NCI-H510A (cell line): ENCODE measurements at regions not wholly inside any gene's neighbourhood (a gene's known extent, or its start where the extent isn't known, plus 50 kb on each side); places are given as distances from the start of the nearest gene placed in this dataset.
"Not testable (repeated sequence)": the region's sequence is repeated elsewhere in the genome, so short reads cannot be mapped to it uniquely, and the experiment has no call there.

Experiments
- DNase-seq: peaks from one replicate; lab custom pipeline; 2025; lab: John Stamatoyannopoulos, UW

DNA sequence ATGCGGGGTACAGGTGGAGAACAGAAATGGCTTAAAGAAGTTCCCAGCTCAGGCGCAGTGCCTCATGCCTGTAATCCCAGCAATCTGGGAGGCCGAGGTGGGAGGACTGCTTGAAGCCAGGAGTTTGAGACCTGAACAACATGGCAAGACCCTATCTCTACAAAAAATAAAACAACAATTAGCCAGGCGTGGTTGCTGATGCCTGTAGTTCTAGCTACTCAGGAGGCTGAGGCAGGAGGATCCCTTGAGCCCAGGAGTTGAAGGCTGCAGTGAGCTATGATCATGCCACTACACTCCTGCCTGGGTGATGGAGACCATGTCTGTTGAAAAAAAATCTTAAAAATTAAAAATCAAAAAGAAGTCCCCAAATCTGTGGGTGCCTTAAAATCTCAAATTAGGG, 228.3 kb upstream of the WSB1 start:
- no peak for DNase-seq

DNA sequence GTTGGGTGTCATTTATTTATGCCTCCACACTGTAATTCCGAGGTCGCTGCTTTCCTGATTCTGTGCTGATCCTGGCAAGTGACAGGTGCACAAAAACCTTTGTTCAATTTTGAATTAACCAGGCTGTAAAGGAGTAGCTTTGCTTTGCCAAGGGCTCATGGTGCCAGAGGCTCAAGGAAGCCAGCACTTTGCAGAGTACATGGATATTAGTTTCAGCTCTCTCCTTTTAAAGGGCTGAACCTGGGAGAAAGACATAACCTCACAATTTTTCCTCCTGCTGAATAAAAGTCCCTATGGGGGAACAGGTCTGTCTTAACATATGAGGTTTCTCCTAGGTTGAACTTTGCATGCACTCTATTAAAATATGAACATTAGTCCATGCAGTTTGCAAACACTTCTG, 227.6 kb upstream of the WSB1 start:
- DNase-seq = no peak

DNA sequence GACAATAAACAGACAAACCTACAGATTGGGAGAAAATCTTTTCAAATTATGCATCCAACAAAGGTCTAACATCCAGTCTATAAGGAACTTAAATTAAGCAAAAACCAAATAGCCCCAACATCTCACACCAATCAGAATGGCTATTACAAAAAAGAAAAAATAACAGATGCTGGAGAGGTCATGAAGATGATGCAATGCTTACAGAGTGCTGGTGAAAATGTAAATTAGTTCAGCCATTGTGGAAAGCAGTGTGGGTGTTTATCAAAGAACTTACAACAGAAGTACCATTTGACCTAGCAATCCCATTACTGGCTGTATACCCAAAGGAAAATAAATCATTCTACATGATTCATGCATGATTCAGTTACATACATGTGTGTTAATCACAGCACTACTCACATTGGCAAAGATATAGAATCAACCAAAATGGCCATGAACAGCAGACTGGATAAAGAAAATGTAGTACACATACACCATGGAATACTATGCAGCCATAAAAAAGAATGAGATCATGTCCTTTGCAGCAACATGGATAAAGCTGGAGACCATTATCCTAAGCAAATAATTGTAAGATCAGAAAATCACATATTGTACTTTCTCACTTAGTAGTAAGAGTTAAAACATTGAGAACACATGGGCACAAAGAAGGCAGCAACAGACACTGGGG, 223.9 kb upstream of the WSB1 start:
- no peak for DNase-seq

DNA sequence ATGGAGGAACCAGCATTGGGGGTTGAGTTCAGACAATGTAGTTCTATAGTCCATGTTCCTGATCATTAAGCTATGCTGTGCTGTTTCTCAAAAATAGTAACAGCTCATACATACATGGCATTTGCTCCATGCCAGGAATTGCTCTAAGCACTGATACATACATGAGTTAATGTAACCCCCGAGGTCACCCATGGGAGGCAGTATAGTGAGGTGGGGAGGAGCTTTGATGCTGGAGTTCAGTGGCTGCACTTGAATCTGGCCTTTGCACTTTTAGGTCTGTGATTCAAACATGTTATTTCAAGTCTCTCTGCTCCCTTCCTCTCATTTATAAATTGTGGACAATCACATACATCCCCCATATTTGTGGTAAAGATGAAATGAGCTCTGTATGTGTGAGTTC, 223.1 kb upstream of the WSB1 start:
- no peak for DNase-seq

DNA sequence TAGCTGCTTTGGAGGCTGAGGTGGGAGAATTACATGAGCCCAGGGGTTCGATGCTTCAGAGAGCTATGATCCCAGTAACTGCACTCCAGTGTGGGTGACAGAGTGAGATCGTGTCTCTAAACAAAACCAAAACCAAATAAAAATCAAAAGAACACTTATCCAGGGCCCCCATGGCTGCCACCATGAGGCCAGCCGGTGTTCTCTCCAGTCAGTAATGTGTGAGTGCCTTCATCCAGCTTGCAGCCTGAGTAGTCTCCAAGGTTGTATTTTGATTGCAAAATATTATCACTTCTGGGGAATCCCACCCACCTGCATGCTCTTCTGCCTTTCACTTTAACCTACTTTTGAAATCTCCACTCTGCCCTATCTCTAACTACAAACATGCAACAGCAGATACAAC, 221.0 kb upstream of the WSB1 start:
- no peak for DNase-seq

DNA sequence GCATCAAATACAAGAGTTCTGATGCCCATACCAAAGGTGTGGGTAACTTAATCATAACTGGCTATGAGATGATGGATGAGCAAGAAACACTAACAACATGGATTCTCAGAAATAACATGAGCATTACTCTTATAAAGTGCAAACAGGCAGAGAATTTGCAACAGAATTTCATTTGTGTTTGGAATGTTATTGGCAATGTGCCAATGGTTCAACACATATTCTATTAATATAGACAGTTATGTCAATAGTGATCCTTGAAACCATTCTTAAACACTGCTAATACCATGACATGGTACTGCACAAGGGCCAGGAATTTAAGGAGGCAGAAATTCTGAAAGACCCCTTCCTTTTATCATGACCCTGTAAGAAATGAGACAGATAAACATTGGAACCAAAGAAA, 217.1 kb upstream of the WSB1 start:
- no peak for DNase-seq

DNA sequence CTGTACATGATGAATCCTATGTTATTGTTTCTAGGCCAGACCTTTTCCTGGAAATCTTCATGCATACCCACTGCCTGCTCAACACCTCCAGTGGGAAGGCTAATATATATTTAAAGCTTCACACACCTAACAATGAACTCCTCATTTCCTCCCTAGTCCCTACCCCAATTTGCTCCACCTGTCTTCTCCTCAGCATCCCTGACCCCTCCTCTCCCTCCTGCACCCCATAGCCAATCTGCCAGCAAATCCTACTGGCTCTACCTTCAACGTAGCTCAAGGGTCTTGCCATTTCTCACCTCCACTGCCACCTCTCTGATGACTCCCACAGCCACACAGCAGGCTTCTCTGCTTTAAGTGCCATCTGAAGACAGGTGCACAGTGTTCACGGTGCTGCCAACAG, 215.6 kb upstream of the WSB1 start:
- no peak for DNase-seq

DNA sequence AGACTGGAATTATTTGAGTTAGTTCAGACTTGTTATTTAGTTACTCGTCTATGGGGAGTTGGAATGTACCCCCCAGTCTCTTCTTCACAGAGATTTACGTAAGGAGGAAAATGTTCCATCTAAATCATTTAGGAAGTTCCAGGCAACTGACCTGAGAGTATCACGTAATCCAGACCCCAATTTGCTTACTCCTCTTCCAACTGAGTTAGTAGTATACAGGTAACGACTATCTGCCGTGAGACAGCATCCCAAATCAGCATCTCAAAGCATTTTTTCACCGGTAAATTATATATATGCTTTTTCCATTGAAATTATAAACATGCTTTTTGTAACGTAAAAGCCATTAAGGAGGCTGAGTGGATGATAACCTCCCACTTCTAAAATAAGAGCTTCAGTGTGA, 214.3 kb upstream of the WSB1 start:
- no peak for DNase-seq

DNA sequence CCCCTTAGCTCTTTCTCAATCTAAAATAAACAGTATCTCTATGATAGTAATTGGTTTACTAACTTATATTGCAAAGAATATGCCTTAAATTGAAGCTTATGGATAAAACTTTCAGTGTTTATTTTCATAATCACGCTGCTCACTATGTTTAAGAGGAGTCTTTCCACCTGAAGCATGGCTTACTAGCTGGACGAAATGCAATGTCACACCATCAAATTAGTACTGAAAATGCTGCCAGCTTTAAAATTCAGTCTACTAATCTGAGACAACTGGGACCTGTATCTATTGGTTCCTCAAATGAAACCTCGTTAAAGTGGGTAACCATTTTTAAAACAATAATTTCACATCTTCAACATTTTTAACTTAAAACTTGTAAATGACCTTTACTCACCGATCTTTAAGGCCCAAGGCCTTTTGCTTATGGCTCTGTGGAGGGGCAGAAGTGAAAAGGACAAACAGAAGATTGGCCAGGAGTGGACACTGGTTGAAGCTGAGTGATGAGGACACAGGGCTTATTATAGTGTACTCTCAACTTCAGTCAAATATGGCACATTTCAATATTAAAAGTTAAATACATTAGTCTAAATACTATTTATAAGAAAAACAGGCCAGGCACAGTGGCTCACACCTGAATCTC, 212.8 kb upstream of the WSB1 start:
- DNase-seq = no peak

DNA sequence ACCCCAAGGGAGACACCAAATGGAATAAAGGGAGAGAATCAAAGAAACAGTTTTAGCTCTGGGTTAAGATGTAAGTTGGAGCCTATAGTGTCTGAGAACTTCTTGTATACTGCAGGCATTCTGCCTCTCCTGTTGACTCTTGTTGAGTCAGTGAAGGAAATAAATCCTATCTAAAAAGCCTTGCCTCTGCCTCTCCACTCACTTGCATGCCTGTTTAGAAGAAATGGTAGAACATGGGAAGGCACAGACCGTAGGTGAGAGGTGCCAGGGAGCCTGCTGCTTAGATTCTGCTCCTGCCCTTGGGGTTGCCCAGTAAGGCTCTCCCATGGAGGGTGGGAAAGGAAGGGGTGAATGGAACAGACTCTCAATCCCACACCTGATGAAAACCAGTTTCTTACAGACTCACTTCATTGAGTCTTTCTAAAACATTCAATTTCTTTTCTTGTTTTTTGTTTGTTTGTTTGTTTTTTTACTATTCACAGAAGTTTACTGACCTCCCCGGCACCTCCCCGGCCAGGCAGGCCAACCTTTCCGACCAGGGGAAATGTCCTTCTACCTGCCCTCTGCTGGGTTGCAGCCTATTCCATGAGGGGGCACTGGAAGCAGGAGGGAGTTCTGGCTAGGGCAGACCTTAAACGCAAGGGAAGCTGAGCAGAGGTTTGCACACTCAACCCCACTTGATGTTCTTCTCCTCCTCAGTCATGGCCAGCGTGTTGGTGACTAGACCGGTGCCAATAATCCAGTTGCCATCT, 211.7 kb upstream of the WSB1 start:
- DNase-seq = no peak

DNA sequence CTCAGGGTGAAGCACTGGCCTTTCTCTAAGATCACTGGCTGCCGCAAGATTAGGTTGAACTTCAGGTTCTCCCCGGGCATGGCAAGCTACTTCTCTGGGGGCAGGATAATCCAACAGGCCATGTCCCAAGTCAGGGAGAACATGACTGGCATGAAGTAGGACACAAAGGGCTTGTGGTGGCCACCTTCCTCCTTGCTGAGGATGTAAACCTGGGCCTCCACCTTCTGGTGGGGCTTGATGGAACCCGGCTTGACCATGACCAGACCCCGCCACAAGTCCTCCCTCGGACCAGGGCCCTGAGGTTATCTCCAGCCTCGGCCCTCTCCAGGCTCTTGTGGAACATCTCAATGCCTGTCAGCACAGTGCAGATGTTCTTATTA, 211.1 kb upstream of the WSB1 start:
- DNase-seq = no peak

DNA sequence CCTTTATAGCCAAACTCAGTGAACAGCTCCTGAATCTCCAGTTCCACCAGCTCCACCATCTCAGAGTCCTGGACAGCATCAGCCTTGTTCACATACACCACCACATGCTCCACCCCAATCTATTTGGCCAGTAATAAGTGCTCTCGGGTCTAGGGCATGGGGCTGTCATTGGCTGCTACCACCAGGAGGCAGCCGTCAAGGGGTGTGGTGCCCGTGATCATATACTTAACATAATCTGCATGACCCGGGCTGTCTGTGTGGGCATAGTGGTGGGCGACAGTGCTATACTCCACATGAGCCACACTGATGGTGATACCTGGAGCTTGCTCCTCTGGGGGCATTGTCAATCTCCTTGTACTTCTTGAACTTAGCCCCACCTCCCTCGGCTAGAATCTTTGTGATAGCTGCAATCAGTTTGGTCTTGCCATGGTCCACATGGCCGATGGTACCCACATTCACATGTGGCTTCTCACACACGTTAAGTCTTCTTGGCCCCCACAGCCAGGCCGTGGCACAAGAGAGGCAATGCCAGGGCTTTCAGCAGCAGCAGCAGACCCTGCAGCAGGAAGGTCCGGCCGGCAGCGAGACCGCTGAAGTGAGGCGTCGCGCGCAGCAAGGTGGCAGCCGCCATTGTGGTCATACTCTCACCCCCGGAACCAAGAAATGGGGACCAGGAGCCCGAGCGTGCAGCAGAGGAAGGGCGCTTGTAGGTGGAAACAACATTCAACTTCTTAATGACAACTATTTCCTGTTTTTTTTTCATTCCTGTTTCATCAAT, 210.3 kb upstream of the WSB1 start:
- DNase-seq = no peak

DNA sequence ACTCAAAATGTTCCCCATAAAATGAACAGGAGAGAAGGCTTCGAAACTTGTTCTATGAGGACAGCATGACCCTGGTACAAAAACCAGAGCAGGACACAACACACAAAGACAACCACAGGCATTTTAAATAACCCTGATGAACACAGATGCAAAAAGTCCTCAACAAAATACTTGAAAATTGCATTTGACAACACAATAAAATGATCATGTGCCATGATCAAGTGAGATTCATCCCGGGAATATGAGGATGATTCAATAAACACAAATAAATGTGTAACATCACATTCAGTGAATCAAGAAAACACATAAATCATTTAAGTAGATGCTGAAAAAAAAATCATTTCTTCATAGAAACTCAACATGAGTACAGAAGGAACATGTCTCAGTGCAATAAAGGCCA, 208.4 kb upstream of the WSB1 start:
- DNase-seq = no peak

DNA sequence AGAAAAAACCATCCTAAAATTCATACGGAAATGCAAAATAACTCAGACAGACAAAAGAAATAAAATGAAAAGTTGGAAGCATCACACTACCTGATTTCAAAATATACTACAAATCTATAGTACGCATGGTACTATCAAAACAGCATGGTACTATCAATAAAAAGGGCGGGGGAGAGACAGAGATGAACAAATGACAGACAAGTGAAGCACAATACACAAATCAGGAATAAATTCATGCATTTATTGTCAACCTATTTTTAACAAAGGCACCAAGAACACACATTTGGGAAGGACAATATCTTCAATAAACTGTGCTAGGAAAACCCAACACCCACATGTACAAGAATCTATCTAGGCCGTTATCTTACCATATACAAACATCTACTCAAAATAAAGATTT, 207.4 kb upstream of the WSB1 start:
- DNase-seq = no peak

DNA sequence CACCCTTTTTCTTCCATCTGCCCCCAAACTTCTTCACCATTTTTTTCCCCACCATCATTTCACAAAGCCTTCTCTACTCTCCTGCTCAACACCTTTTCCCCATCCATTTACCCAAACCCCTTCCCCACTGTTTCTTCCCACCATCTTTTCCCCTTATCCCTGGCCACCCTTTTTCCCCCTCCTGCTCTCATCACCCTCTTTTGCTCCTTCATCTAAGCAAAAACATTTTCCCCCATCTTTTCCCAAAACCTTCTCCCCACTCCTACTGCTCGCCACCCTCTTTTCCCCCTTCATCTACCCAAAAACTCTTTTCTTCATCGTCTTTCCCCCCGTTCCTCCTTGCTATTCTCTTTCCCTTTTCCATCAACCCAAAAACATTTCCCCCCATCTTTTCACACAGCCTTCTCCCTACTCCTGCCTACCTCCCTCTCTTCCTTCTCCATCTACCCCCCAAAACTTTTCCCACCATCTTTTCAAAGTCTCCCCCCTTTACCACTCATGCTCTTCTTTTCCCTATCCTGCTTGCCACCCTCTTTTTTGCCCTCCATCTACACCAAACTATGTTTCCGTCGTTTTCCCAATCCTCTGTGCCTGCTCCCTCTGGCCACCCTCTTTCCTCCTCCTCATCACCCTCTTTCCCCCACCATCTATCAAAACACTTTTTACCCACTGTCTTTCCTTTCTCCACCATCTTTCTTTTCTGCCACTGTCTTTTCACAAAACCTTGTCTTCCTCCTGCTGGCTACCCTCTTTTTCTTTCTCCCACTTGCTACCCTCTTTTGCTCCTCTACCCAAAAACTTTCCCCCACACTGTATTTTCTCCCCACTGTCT, 205.8 kb upstream of the WSB1 start:
- no peak for DNase-seq

DNA sequence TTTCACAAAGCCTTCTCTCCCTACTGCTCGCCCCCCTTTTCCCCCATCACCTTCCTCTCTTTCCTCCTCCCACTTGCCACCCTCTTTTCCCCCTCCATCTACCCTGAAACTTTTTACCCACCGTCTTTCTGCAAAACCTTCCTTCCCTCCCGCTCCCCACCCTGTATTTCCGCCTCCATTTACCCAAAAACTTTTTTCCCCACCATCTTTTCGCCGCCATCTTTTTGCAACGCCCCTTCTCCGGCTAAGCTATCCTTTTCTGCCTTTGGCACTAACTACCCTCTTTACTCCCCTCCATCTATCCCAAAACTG, 205.2 kb upstream of the WSB1 start:
- DNase-seq = no peak

DNA sequence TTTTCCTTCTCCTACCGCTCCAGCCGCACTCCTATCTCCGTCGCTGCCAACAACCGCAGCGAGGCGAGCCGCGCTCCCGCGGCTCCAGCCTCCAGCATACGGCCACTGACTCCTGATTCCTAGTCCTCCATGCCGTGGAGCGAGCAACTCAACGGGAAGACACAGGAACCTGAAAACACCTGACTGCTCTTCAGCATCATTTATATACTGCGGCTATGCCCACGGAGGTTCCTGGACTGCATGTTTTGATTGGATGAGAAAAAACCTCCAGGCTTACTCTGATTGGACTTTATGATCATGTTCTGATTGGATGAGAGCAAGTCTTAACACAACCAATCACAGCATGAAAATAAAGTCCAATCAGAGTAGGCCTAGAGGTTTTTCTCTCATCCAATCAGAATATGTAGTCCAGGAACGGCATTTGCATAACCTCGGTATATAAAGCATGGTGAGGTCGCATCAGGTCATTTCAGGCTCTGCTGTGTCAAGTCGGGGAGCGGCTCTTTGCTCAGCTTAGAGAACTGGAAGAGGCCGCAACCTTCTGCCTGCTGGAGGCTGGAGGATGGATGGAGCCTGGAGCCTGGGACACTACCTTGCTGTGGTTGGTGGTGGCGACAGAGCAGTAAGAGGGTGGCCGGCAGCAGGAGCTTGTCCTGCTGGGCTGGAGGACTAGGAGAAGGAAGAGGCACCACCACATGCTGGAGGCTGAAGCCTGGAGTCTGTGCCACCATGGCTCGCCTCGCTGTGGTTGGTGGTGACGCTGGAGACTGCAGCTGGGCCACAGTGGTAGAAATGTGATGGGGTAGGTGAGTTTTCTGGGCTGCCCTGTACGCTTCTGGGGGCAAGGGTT, 204.6 kb upstream of the WSB1 start:
- peak; percentile 17 for DNase-seq

DNA sequence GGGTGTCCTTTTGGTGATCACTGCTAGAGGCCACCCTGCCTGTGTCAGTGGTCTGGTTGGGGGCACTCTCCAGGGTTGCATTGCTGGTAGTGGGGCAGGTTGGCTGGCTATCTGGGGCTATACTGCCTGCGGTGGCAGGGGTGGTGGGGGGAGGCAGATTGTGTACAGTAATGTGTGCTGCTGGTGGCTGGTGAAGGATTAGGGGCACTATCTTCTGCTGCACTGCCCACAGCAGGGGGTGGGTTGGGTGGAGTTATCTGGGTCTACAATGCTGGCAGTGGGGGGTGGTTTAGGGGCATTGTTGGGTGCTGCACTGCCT, 204.0 kb upstream of the WSB1 start:
- DNase-seq = no peak

DNA sequence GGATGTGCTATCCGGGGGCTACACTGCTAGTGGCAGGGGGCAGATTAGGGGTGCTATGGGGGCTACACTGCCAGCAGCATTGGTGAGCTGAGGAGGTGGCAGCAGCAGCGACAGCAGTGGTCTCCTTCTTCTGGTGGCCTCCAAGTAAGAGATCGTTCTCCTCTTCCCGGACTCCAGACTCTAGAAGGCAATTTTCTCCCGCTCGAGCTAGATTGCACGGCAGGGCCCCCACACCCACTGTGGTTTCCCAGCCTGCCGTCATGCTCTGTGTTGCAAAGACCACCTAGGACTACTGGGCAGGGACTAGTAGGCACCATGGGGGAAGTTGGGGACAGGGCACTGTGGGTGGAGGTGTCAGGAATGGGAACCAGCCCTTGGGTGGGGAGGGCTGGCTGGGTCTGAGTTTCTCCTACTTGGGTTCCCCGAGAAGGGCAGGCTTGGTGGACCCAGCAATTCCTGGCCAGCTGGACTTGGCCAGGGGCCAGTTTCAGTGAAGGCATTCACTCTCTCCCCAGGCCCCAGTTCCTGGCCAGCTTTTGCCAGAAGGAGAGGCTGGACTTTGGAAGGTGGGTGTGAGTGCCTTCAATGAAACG, 203.4 kb upstream of the WSB1 start:
- DNase-seq = not testable (repeated sequence)

DNA sequence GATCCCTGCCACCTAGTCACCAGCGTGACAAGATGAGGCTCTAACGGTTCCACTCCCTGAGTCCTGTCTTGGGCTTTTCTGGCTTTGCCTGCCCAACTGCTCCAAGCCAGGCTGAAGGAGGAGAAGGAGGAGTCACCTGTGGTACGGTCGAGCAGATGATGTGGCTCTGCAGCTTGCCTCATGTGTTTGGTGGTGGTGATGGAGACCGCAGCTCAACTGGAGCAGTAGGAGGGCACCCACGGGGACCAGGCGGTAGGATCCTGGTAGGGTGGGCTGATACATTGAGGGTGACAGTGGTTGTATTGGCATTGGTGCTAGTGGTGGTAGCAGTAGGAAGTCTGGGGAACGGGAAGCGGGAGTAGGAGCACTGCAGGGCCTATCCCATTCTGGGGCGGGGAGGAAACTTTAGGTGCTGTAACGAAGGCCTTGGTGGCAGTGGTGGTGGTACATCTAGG, 202.8 kb upstream of the WSB1 start:
- no peak for DNase-seq

DNA sequence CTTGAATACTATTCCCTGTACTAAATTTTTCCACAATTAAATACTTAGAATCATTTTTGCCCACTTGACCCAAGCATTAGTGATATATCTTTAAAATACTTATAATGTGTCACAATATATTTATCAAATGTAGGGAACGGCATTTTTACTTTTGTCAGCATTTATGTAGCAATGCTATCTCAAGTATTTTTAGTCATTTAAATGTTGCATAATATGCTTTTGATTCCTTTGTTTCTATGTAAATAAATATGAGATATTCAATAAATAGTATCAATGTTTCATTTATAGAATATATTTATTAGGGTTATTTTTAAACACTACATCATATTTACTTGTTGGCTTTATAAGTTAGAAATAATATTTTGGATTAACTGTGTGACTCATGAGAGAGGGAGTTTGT, 199.7 kb upstream of the WSB1 start:
- DNase-seq = not testable (repeated sequence)
